ENCODE measurements at regions not wholly inside any gene's neighbourhood (a gene's known extent, or its start where the extent isn't known, plus 50 kb on each side); places are given as distances from the start of the nearest gene placed in this dataset.

- ATAC-seq (no peak), DNase-seq (ENCODE audit: low spot score in 2 of 2) (no peak)
- Mint-ChIP-seq H3K27ac (no peak overlapping the region), H3K36me3 (no peaks in the 10 kb centered on the region), H3K9me3 (peaks cover 4% of the 10 kb centered on the region), H3K4me3 (no peak overlapping the region), H3K4me1 (no peaks in the 10 kb centered on the region)
These were observed 179.1 kb downstream of the BLID start for GRCh38 chr11:121936781-121937447.

DNA sequence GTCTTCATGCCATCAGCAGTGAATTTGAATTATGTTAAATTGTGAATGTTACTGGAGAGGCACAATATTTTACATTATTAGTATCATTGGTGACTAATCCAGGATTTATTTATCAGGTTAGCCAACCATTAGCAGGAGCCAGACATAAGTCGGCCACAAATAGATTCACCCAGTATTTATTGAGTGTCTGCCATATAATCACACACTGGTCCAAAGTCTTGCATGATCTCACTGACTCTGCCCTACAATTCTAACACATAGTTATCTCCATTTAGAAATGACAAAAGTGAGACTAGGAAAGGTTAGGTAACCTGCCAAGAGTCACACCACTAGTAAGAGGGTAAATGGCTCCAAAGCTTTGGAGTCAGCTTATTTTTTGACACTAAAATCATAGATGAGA, 179.6 kb downstream of the BLID start:
- H3K9me3 Mint-ChIP-seq: peaks cover 4% of the 10 kb centered on the region
- H3K4me1 Mint-ChIP-seq: no peaks in the 10 kb centered on the region
- DNase-seq (ENCODE audit: low spot score in 2 of 2): no peak
- H3K36me3 Mint-ChIP-seq: no peaks in the 10 kb centered on the region
- H3K27ac Mint-ChIP-seq: no peak overlapping the region
- no peak overlapping the region for H3K4me3 Mint-ChIP-seq
- ATAC-seq: no peak

DNA sequence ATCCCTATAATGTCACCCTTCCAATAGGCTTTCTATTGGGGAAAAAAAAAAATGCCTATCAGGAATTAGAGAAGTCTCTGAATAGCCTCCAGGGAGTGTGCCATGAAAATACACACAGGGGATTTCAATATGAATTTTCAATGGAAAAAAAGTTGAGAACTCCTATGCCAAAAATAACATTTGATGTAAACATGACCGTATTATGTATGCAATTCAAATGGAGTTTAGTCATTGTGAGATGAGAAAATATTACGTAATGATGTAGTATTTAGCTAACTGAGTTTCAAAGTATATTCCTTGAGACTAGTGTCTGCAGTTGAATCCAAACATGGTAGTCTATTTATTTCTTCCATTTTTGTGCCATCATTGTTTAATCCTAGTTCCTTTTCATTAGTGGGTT, 182.3 kb downstream of the BLID start:
- Mint-ChIP-seq H3K9me3 (peaks cover 4% of the 10 kb centered on the region), H3K27ac (no peak overlapping the region), H3K4me3 (no peak overlapping the region), H3K4me1 (no peaks in the 10 kb centered on the region), H3K36me3 (no peaks in the 10 kb centered on the region)
- ATAC-seq (no peak), DNase-seq (ENCODE audit: low spot score in 2 of 2) (no peak)

- H3K4me3 Mint-ChIP-seq: no peak overlapping the region
- DNase-seq (ENCODE audit: low spot score in 2 of 2): no peak
These were observed 182.7 kb downstream of the BLID start for GRCh38 chr11:121933294-121933693.

GRCh38 chr11:121932646-121933185, 183.3 kb downstream of the BLID start:
- Mint-ChIP-seq H3K9me3 (peaks cover 4% of the 10 kb centered on the region), H3K4me3 (no peak overlapping the region), H3K27ac (no peak overlapping the region), H3K4me1 (no peaks in the 10 kb centered on the region), H3K36me3 (no peaks in the 10 kb centered on the region)
- DNase-seq (ENCODE audit: low spot score in 2 of 2): no peak
- ATAC-seq: no peak

More at GRCh38 chr11:121933294-121933693, 182.7 kb downstream of the BLID start:
- Mint-ChIP-seq H3K9me3 (peaks cover 4% of the 10 kb centered on the region), H3K4me1 (no peaks in the 10 kb centered on the region), H3K36me3 (no peaks in the 10 kb centered on the region), H3K27ac (no peak overlapping the region)
- ATAC-seq: no peak

DNA sequence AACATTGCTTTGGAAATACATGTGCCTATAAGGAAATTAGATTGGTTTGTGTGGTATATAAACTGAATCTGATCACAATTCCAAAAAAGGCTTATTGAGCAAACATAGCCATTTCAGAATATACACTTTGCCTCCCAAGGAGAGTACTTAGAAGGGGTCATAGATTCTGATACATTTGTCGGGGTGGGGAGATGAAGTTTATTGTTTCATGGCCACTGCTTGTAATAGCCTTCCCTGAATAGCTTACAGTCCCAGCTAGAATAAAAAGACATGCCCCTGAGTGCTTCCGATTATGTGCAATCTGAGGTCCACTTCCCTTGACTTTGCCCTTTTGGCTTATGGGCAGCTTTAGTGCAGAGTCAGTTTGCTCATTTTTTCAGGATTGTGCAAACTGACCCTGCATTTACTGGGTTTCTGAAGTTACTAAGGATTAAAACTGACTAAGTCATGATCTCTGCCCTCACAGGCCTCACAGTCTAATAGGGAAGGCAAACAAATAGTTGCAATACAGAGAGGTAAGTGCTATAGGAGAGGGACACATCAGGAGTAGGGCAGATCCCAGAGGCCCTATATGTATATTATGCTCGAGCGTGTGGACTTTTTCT, 184.2 kb downstream of the BLID start:
- no peak overlapping the region for H3K4me3 Mint-ChIP-seq
- ATAC-seq (no peak), DNase-seq (ENCODE audit: low spot score in 2 of 2) (no peak)
- no peaks in the 10 kb centered on the region for H3K36me3 Mint-ChIP-seq
- no peak overlapping the region for H3K27ac Mint-ChIP-seq
- peaks cover 4% of the 10 kb centered on the region for H3K9me3 Mint-ChIP-seq
- no peaks in the 10 kb centered on the region for H3K4me1 Mint-ChIP-seq

DNA sequence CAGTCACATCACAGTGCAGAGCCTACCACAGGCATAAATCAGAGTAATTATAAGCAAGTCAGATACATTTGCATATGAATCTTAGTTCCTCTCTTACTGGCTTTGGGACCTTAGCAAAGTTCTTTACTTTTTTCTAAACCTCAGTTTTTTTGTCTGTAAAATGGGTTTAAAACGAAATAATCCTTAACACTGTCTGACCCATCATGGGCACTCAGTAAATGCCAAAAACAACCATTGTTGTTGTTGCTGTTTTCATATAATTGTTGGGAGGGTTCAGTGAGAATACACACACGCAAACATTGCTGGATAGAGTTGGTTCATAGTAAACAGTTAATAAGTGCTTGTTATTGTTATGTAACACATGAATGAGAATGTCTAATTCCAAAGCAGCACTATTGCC, 184.9 kb downstream of the BLID start:
- no peaks in the 10 kb centered on the region for H3K36me3 Mint-ChIP-seq
- no peak overlapping the region for H3K27ac Mint-ChIP-seq
- no peak overlapping the region for H3K4me3 Mint-ChIP-seq
- H3K9me3 Mint-ChIP-seq: peaks cover 4% of the 10 kb centered on the region
- no peaks in the 10 kb centered on the region for H3K4me1 Mint-ChIP-seq
- no peak for DNase-seq (ENCODE audit: low spot score in 2 of 2)
- ATAC-seq: no peak

DNA sequence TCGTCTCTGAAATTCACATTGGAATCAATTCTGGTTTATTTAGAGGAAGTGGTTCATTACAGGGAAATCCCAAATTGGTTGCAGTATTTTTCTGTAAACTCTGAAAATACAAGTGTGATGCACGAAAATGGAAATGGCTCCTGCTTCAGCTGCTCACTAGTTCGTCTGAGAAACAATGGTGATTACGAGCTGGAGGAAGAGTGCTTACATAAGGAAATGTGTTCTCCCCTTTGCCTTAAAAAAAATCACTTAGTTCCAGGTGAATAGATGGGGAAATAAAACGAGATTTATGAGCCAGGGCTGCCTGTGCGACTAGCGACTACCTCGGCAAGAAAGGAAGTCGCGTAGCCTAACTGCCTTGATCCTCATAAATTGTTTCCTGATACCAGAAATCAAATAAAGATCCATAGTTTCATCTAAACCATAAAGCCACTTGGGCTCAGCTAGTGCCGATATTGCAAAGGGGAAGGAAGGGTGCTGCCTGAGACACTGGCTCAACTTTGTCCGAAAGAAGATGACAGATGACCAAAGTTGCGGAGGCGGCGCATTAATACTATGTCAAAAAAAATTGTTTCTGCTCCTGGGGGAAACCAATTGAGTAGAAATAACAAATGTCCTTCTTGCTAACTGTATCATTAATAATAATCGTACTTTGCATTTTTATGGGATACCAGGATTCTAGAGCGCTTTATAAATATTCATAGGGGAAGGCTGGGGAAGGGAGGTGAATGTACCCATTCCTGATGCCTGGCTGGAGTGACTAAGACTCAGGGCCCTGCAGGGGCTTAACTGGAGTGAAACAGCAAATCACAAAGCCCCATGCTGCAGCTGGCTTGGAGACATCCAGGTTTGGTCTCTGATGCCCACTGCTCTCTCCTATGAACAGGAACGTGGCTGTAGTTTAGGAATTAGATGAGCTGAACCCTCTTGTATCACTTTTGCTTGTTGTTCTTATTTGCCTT, 185.7 kb downstream of the BLID start:
- Mint-ChIP-seq H3K27ac (no peak overlapping the region), H3K9me3 (peaks cover 4% of the 10 kb centered on the region), H3K4me3 (no peak overlapping the region), H3K4me1 (no peaks in the 10 kb centered on the region), H3K36me3 (no peaks in the 10 kb centered on the region)
- no peak for ATAC-seq
- no peak for DNase-seq (ENCODE audit: low spot score in 2 of 2)

GRCh38 chr11:121929581-121929980, 186.4 kb downstream of the BLID start:
- Mint-ChIP-seq H3K4me1 (no peaks in the 10 kb centered on the region), H3K27ac (no peak overlapping the region), H3K9me3 (no peaks in the 10 kb centered on the region), H3K36me3 (no peaks in the 10 kb centered on the region), H3K4me3 (no peak overlapping the region)
- DNase-seq (ENCODE audit: low spot score in 2 of 2): no peak
- no peak for ATAC-seq

GRCh38 chr11:121928597-121929580, 187.1 kb downstream of the BLID start:
- Mint-ChIP-seq H3K9me3 (no peaks in the 10 kb centered on the region), H3K36me3 (no peaks in the 10 kb centered on the region)

GRCh38 chr11:121927789-121928188, 188.2 kb downstream of the BLID start:
- no peak overlapping the region for H3K27ac Mint-ChIP-seq
- H3K4me1 Mint-ChIP-seq: no peaks in the 10 kb centered on the region
- H3K9me3 Mint-ChIP-seq: no peaks in the 10 kb centered on the region
- no peaks in the 10 kb centered on the region for H3K36me3 Mint-ChIP-seq
- no peak for DNase-seq (ENCODE audit: low spot score in 2 of 2)
- H3K4me3 Mint-ChIP-seq: no peak overlapping the region
- ATAC-seq: no peak

More at GRCh38 chr11:121928597-121929580, 187.1 kb downstream of the BLID start:
- no peak for DNase-seq (ENCODE audit: low spot score in 2 of 2)
- Mint-ChIP-seq H3K4me3 (no peak overlapping the region), H3K27ac (no peak overlapping the region), H3K4me1 (no peaks in the 10 kb centered on the region)
- ATAC-seq: no peak

DNA sequence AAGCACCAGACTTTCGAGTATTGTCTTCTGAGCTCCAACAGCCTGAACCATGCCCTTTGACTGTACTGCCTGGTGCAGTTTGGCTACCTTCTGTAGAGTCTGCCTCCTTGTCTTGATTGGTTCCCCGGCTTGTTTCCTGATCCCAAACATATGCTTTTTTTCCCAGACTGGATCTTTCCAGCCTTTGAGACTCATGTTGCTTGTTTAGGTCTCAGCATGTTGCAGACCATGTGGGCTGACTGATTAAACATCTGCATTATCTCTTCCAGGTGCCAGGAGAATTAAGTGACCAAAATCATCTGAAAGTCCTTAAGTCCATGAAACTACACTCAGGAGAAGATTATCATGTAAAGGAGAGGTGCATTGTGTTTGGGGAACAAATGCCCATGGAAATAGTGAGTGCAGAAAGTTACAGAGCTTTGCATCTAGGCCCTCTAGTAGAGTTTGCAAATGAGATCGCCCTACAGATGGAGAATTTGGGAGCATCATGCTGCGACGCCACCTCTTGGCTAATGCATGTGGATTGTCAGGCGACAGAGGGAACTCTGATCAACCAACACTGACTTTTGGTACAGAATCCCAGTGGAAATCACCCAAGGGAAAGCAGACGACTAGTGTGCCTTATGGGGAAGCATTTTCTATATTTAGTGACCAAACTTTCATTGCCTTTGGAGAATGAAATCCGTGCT, 188.8 kb downstream of the BLID start:
- ATAC-seq: no peak
- Mint-ChIP-seq H3K27ac (no peak overlapping the region), H3K36me3 (no peaks in the 10 kb centered on the region), H3K9me3 (no peaks in the 10 kb centered on the region), H3K4me3 (no peak overlapping the region), H3K4me1 (no peaks in the 10 kb centered on the region)
- no peak for DNase-seq (ENCODE audit: low spot score in 2 of 2)

GRCh38 chr11:121924191-121924590, 191.8 kb downstream of the BLID start:
- DNase-seq (ENCODE audit: low spot score in 2 of 2) (no peak), ATAC-seq (no peak)
- Mint-ChIP-seq H3K4me1 (no peaks in the 10 kb centered on the region), H3K27ac (no peak overlapping the region), H3K4me3 (no peak overlapping the region), H3K9me3 (no peaks in the 10 kb centered on the region), H3K36me3 (no peaks in the 10 kb centered on the region)

GRCh38 chr11:121917482-121917881, 198.5 kb downstream of the BLID start:
- H3K9me3 Mint-ChIP-seq: no peaks in the 10 kb centered on the region
- ATAC-seq: no peak
- H3K36me3 Mint-ChIP-seq: no peaks in the 10 kb centered on the region
- DNase-seq (ENCODE audit: low spot score in 2 of 2): no peak
- no peaks in the 10 kb centered on the region for H3K4me1 Mint-ChIP-seq
- H3K27ac Mint-ChIP-seq: no peak overlapping the region
- H3K4me3 Mint-ChIP-seq: no peak overlapping the region
